CD4-positive, CD25-positive, alpha-beta regulatory T cell (primary cell): ENCODE measurements at regions not wholly inside any gene's neighbourhood (a gene's known extent, or its start where the extent isn't known, plus 50 kb on each side); places are given as distances from the start of the nearest gene placed in this dataset.

Source experiments
- ATAC-seq, 2 donors: fragments of 150-1000 bp; cut with Tn5 transposase; one replicate each; pipeline ENCODE4 v1.10.0; 2021; ENCODE audit warnings: low read depth in 2 of 2, moderate number of reproducible peaks in 2 of 2, moderate library complexity in 1 of 2
- DNase-seq, 3 donors: peaks; one replicate each; pipeline versions ENCODE4 v3.0.0 to v3.0.0-alpha.2; 2012 to 2022; ENCODE audit warnings: mixed read lengths in 1 of 3
- H3K27ac ChIP-seq: one replicate; pipeline ENCODE4 v1.7.0; 2013; ENCODE audit warnings: mild to moderate bottlenecking, low read length; ENCODE audit not compliant: insufficient read depth, poor library complexity, severe bottlenecking
- H3K27me3 ChIP-seq: one replicate; pipeline ENCODE4 v1.7.0; 2013; ENCODE audit warnings: low read length; ENCODE audit not compliant: control insufficient read depth, insufficient read depth
- H3K36me3 ChIP-seq: one replicate; pipeline ENCODE4 v1.7.0; 2013; ENCODE audit warnings: mild to moderate bottlenecking, low read length, moderate library complexity; ENCODE audit not compliant: control insufficient read depth, insufficient read depth
- H3K4me1 ChIP-seq: 2 replicates; pipeline ENCODE4 v1.7.0; 2013; ENCODE audit warnings: mild to moderate bottlenecking, low read length; ENCODE audit not compliant: insufficient read depth, control insufficient read depth, poor library complexity, severe bottlenecking
- H3K4me3 ChIP-seq: one replicate; pipeline ENCODE4 v1.7.0; 2013; ENCODE audit warnings: low read depth, mild to moderate bottlenecking, low read length, moderate library complexity
- H3K9me3 ChIP-seq, 2 experiments: 1 replicate in 1 of 2; 2 replicates in 1 of 2; pipeline ENCODE4 v1.7.0; 2013; ENCODE audit warnings: low read length in 2 of 2, mild to moderate bottlenecking in 1 of 2, moderate library complexity in 1 of 2; ENCODE audit not compliant: control insufficient read depth in 2 of 2
- H3K27ac Mint-ChIP-seq, 3 donors: one replicate each; pipeline ENCODE4 v1.8.0; 2020 to 2022; ENCODE audit warnings: mild to moderate bottlenecking in 3 of 3, mixed read lengths in 3 of 3, moderate library complexity in 2 of 3
- H3K27me3 Mint-ChIP-seq: one replicate; pipeline ENCODE4 v1.8.0; 2022; ENCODE audit warnings: mild to moderate bottlenecking, mixed read lengths
- H3K36me3 Mint-ChIP-seq: one replicate; pipeline ENCODE4 v1.8.0; 2020; ENCODE audit warnings: mixed read lengths
- H3K4me1 Mint-ChIP-seq, 4 donors: one replicate each; pipeline ENCODE4 v1.8.0; 2020 to 2022; ENCODE audit warnings: mixed read lengths in 4 of 4, mild to moderate bottlenecking in 1 of 4
- H3K4me3 Mint-ChIP-seq, 4 donors: one replicate each; pipeline ENCODE4 v1.8.0; 2020 to 2022; ENCODE audit warnings: mild to moderate bottlenecking in 4 of 4, mixed read lengths in 4 of 4, moderate library complexity in 3 of 4
- H3K9me3 Mint-ChIP-seq, 7 donors: one replicate each; pipeline ENCODE4 v1.8.0; 2020 to 2022; ENCODE audit warnings: mixed read lengths in 7 of 7, mild to moderate bottlenecking in 3 of 7, moderate library complexity in 2 of 7

GRCh38 chr3:110265302-110265701 lies 806.3 kb upstream of the NECTIN3 start:
- Mint-ChIP-seq H3K9me3 (peaks cover 0 to 5% (median 0%) of the 10 kb centered on the region in 7 donors), H3K4me1 (no peaks in the 10 kb centered on the region), H3K36me3 (no peaks in the 10 kb centered on the region), H3K4me3 (no peak overlapping the region), H3K27me3 (no peaks in the 10 kb centered on the region), H3K27ac (no peak overlapping the region)
- Histone ChIP-seq H3K27me3 (no peaks in the 10 kb centered on the region), H3K9me3 (no peaks in the 10 kb centered on the region), H3K36me3 (no peaks in the 10 kb centered on the region), H3K4me3 (no peak overlapping the region), H3K4me1 (no peaks in the 10 kb centered on the region), H3K27ac (no peak overlapping the region)
- ATAC-seq (no peak), DNase-seq (no peak)

GRCh38 chr3:110267304-110267845 lies 804.2 kb upstream of the NECTIN3 start:
- H3K27ac ChIP-seq = no peak overlapping the region
- no peaks in the 10 kb centered on the region for H3K9me3 ChIP-seq
- H3K9me3 Mint-ChIP-seq = peaks cover 0 to 5% (median 0%) of the 10 kb centered on the region in 7 donors
- no peak overlapping the region for H3K4me3 ChIP-seq
- no peaks in the 10 kb centered on the region for H3K27me3 Mint-ChIP-seq
- no peak overlapping the region for H3K27ac Mint-ChIP-seq
- no peaks in the 10 kb centered on the region for H3K4me1 ChIP-seq
- H3K4me1 Mint-ChIP-seq = no peaks in the 10 kb centered on the region
- H3K27me3 ChIP-seq = no peaks in the 10 kb centered on the region
- no peaks in the 10 kb centered on the region for H3K36me3 ChIP-seq
- H3K4me3 Mint-ChIP-seq = no peak overlapping the region
- no peak for DNase-seq
- no peaks in the 10 kb centered on the region for H3K36me3 Mint-ChIP-seq
- no peak for ATAC-seq

GRCh38 chr3:110272525-110272924 lies 799.1 kb upstream of the NECTIN3 start:
- Mint-ChIP-seq H3K27me3 (no peaks in the 10 kb centered on the region), H3K4me3 (no peak overlapping the region), H3K36me3 (no peaks in the 10 kb centered on the region), H3K4me1 (no peaks in the 10 kb centered on the region), H3K9me3 (peaks cover 0 to 1% (median 0%) of the 10 kb centered on the region in 7 donors), H3K27ac (no peak overlapping the region)
- DNase-seq (no peak), ATAC-seq (no peak)
- Histone ChIP-seq H3K36me3 (no peaks in the 10 kb centered on the region), H3K9me3 (no peaks in the 10 kb centered on the region), H3K27ac (no peak overlapping the region), H3K4me3 (no peak overlapping the region), H3K27me3 (no peaks in the 10 kb centered on the region), H3K4me1 (no peaks in the 10 kb centered on the region)

- Mint-ChIP-seq H3K4me3 (no peak overlapping the region), H3K9me3 (peaks cover 0 to 26% (median 4%) of the 10 kb centered on the region in 7 donors), H3K36me3 (no peaks in the 10 kb centered on the region), H3K27ac (no peak overlapping the region), H3K27me3 (no peaks in the 10 kb centered on the region), H3K4me1 (no peaks in the 10 kb centered on the region)
- H3K36me3 ChIP-seq = no peaks in the 10 kb centered on the region
- DNase-seq = no peak
- H3K9me3 ChIP-seq = peaks cover 0 to 7% of the 10 kb centered on the region in 2 experiments
- no peaks in the 10 kb centered on the region for H3K27me3 ChIP-seq
- no peak overlapping the region for H3K27ac ChIP-seq
- H3K4me3 ChIP-seq = no peak overlapping the region
- H3K4me1 ChIP-seq = no peaks in the 10 kb centered on the region
- ATAC-seq = no peak
Observed at GRCh38 chr3:110291886-110292501, 779.6 kb upstream of the NECTIN3 start.

- Histone ChIP-seq H3K9me3 (peaks cover 0 to 7% of the 10 kb centered on the region in 2 experiments), H3K36me3 (no peaks in the 10 kb centered on the region), H3K27me3 (no peaks in the 10 kb centered on the region), H3K27ac (no peak overlapping the region), H3K4me1 (no peaks in the 10 kb centered on the region), H3K4me3 (no peak overlapping the region)
- H3K27me3 Mint-ChIP-seq = no peaks in the 10 kb centered on the region
- ATAC-seq (no peak), DNase-seq (no peak)
- no peak overlapping the region for H3K27ac Mint-ChIP-seq
- H3K36me3 Mint-ChIP-seq = no peaks in the 10 kb centered on the region
- peaks cover 0 to 21% (median 4%) of the 10 kb centered on the region in 7 donors for H3K9me3 Mint-ChIP-seq
- no peaks in the 10 kb centered on the region for H3K4me1 Mint-ChIP-seq
- no peak overlapping the region for H3K4me3 Mint-ChIP-seq
Observed at GRCh38 chr3:110293660-110294059, 778.0 kb upstream of the NECTIN3 start.

GRCh38 chr3:110296885-110297284 lies 774.7 kb upstream of the NECTIN3 start:
- DNase-seq (no peak), ATAC-seq (no peak)
- H3K27ac Mint-ChIP-seq = peak overlapping the region in 1 of 3 donors; percentile 52
- no peaks in the 10 kb centered on the region for H3K27me3 ChIP-seq
- H3K4me3 ChIP-seq = no peak overlapping the region
- H3K9me3 Mint-ChIP-seq = peaks cover 0 to 21% (median 4%) of the 10 kb centered on the region in 7 donors
- H3K4me1 Mint-ChIP-seq = no peaks in the 10 kb centered on the region
- no peaks in the 10 kb centered on the region for H3K27me3 Mint-ChIP-seq
- H3K27ac ChIP-seq = no peak overlapping the region
- H3K4me1 ChIP-seq = no peaks in the 10 kb centered on the region
- H3K9me3 ChIP-seq = peaks cover 0 to 7% of the 10 kb centered on the region in 2 experiments
- no peak overlapping the region for H3K4me3 Mint-ChIP-seq
- H3K36me3 ChIP-seq = no peaks in the 10 kb centered on the region
- no peaks in the 10 kb centered on the region for H3K36me3 Mint-ChIP-seq

GRCh38 chr3:110301781-110302180 lies 769.8 kb upstream of the NECTIN3 start:
- peaks cover 0 to 2% (median 0%) of the 10 kb centered on the region in 7 donors for H3K9me3 Mint-ChIP-seq
- Histone ChIP-seq H3K9me3 (no peaks in the 10 kb centered on the region), H3K36me3 (no peaks in the 10 kb centered on the region), H3K27me3 (no peaks in the 10 kb centered on the region), H3K4me1 (no peaks in the 10 kb centered on the region), H3K4me3 (no peak overlapping the region), H3K27ac (no peak overlapping the region)
- H3K36me3 Mint-ChIP-seq = no peaks in the 10 kb centered on the region
- ATAC-seq (no peak), DNase-seq (no peak)
- H3K4me3 Mint-ChIP-seq = no peak overlapping the region
- H3K27ac Mint-ChIP-seq = no peak overlapping the region
- H3K4me1 Mint-ChIP-seq = peaks cover 0 to 3% (median 0%) of the 10 kb centered on the region in 4 donors
- H3K27me3 Mint-ChIP-seq = peaks cover 4% of the 10 kb centered on the region
